HG02981 (cell line): ENCODE measurements at regions not wholly inside any gene's neighbourhood (a gene's known extent, or its start where the extent isn't known, plus 50 kb on each side); places are given as distances from the start of the nearest gene placed in this dataset.

Source experiments
- ATAC-seq: cut with Tn5 transposase; IDR thresholded peaks from one replicate; pipeline ENCODE4 v1.9.1; 2021; ENCODE audit warnings: mild to moderate bottlenecking, moderate library complexity; ENCODE audit not compliant: unreplicated experiment

DNA sequence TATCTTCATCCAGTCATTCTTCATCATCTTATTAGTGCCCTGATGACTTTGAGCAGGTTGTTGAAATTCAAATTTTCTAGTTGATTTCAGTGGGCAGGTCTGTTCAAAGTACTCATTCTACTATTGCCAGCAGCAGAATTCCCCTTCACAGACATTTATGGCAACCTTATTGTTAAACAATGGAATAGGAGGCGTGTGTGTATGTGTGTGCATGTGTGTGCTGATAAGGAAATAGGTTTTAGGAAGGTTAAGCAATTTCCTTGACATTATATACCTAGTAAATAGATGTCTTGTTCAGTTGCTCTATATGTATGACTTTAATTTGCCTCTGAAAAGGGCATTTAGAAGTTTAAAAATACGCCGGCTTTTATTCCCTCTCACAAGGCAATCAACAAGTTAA lies 601.4 kb upstream of the CA10 start:
- ATAC-seq: no peak

DNA sequence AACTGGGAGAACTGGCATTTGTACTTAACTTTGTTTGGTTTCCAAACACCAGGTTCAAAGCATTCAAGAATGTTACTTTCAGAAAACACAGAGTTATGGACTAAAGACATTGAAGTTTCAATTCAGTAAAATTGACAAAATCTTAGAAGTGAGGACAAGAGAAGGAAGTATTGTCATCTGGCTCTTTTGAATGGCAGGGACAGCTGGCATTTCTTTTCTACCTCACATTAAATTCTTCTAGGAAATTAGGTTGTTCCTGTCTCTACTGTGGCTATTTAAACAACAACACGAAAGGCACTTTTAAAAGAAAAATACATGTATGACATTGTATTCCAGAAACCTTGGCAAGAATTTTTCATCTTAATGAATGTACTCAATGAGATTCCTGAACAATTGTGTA lies 600.0 kb upstream of the CA10 start:
- ATAC-seq: no peak

DNA sequence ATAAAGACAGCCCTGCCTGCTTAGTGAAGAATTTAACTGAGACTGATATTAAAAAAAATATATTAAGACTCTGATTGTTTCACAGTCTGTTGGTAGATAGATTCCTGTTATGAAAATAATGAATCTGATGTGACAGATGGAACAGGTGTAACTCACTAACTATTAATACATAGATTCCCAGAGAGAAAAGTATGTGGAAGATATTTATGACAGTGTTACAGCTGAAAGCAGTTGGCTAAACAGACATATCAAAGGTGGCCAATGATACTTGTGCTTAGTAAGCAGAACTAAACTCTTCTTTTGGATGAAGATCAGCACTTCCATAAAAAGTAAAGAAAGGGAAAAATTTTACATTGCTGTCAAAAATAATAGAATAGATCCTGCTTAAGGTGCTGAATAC lies 598.2 kb upstream of the CA10 start:
- no peak for ATAC-seq

DNA sequence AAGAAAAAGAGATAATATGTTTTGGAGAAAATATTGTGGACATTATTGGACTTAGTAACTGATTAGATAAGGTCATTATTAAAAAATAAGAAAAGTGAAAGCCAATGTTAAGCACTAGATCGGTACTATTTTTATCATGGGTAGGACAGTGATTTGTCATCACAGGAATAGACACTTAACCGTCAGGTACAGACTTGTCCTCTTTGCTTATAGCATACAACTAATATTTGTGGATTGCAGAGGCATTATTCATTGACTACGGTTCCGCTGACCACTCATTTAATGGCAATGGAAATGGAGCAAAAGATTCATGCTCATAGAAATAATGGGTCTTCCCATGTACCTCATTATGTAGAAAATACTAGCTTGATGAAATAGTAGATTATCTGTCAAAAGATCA lies 596.3 kb upstream of the CA10 start:
- ATAC-seq: no peak

DNA sequence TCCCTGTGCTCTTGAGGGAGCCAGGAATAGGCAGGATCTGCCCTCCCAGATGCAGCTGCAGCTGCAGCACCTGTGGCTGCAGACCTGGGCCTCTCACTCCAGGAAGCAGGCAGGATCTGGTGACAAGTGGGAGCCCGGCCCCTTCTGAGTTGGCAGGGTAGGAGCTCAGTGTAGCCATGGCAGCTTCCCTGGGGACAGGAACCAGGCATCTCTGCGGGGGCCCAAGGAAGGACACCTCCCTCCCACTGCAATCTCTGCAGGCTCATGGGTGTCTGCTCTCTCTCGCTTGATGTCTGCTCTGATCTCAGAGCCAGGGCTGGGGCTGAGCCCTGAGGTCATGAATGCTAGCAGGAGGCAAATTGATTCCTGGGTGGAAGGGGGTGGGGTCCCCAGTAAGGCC lies 592.5 kb upstream of the CA10 start:
- no peak for ATAC-seq

DNA sequence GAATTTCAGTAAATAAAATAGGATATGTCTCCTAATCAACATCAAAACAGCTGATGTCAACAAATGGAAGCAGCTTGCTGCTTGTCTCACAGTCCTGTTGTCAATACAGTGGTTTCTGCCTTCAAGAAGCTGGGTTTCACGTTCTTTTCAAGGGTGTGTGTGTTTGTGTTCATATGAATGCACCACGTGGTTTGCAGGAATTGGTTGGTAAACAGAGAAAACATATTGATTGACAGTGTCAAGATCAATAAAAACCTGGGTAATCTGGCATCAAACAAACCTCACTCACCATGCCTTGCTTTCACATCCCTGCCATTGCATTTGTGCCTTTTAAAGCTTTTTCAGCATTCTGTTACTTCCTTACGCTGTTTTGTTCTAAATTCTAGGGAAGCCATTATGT lies 585.7 kb upstream of the CA10 start:
- no peak for ATAC-seq

DNA sequence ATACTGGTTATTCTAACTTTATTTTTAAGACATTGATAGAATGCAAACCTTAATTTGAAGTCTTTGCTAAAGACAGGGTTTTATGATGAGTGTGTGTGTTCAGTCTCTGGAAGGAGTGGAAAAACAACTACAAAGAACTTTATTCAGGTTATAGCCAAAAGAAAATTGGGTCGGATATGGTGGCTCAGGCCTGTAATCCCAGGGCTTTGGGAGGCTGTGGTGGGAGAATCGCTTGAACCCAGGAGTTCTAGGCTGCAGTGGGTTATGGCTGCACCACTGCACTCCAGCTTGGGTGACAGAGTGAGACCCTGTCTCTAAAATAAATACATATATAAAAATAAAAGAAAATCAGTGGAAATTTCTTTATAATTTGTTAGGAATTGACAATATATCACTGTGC lies 581.5 kb upstream of the CA10 start:
- no peak for ATAC-seq

DNA sequence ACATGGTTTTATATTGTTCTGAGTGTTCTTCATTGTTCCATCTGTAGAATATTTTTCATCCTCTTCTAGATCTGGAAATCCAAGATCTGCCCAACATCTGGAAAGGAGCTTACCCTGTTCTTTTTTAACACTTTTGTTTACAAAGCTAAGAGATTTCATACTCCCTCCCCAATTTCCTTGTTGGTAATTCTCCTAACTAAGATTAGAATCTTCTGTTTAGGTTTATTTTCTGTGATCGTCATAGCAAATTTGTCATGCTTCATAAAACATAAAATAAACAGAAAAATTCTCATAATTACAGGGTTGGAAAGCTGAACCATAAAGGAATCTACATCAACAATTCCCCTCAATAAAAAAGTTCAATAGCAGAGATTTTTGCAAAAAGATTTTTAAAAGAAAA lies 580.3 kb upstream of the CA10 start:
- ATAC-seq: no peak

DNA sequence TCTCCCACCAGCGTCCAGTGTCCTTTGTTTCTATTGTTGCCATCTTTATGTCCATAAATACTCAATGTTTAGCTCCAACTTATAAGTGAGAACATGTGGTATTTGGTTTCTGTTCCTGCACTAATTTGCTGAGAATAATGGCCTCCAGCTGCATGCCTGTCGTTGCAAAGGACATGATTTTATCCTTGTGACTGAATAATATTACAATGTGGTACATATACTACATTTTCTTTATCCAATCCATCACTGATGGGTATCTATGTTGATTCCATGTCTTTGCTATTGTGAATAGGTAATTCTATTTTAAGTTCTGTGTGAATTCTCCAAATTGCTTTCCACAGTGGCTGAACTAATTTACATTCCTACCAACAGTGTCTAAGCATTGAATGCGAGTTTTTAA lies 578.6 kb upstream of the CA10 start:
- ATAC-seq: no peak

DNA sequence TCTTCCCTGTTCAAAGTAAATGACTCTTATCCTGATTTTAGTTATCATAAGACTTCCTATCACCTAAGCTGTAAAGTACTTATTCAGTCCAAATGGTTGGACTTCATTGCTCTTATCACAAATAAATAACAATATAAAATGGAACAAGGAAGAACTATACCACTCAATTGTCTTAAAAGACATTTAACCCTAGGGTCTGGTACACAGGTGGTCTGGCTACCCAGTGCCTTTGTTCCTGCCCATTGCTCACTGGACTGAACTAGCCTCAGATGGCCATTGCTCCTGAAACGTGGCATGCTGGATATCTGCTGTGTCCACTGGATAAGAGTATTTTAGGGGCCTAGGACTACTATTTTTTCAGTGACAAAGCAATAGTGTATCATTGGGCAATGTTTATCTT lies 574.3 kb upstream of the CA10 start:
- ATAC-seq: no peak

DNA sequence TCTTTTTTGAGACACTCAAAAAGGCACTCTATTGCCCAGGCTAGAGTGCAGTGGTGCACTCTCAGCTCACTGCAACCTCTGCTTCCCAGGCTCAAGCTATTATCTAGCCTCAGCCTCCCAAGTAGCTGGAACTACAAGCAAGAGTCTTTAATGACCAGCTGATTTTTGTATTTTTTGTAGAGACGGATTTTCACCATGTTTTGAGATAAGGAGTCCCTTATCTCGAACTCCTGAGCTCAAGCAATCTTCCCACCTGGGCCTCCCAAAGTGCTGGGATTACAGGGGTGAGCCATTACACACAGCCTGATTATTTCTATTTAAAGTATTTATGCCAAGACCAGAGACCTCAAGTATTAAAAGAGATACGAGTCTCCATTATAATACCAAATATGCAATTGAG lies 566.1 kb upstream of the CA10 start:
- no peak for ATAC-seq

DNA sequence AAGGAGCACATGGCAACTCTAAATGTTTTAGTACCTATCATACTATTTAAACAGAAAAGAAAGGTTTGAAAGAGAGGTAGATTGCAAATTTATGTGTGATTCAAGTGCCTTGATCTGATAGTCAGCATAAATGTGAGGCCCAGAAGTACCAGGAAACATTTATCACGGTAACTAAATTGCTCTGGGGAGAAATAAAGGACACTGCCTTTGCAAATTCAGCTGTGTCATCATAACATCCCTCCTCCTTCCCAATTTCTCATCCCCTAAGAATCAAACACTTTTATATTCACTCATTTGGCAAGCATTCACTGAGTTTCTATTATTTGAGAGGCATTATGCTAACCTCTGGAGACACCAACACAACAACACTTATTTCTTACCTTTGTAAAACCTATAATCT lies 563.4 kb upstream of the CA10 start:
- ATAC-seq: no peak

DNA sequence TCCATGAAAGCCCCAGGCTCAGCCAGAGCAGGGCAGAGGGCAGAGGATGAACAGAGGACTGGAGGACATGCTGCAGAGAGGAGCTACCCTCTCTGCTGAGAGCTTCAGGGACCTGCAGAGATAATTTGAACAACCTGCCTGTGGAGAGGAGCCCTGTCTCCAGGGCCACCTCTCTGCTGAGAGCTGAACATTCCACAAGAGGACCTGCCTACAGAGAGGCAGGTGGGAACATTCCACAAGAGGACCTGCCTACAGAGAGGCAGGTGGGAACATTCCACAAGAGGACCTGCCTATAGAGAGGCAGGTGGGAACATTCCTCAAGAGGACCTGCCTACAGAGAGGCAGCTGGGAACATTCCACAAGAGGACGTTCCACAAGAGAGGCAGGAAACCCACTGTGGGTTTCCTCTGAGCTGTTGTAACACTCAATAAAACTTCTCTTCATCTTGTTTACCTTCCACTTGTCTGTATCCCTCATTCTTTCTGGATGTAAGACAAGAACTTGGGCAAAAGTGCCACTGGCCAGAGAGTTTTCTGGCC lies 551.9 kb upstream of the CA10 start:
- ATAC-seq: no peak

DNA sequence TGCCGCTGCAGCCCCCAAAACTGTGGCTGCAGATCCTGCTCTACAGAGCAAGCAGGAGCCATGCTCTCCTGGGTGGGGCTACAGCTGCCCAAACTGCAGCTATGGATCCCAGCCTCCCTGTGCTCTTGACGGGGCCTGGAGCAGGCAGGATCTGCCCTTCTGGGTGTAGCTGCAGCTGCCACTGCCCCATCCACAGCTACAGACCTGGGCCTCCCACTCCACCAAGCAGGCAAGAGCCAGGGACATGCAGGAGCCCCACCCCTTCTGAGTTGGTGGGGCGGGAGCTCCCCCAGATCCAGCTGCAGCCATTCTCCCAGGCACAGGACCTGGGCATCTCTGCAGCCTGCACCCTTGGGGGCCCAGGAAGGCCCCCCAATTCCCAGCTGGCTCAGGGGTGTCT lies 551.2 kb upstream of the CA10 start:
- no peak for ATAC-seq

DNA sequence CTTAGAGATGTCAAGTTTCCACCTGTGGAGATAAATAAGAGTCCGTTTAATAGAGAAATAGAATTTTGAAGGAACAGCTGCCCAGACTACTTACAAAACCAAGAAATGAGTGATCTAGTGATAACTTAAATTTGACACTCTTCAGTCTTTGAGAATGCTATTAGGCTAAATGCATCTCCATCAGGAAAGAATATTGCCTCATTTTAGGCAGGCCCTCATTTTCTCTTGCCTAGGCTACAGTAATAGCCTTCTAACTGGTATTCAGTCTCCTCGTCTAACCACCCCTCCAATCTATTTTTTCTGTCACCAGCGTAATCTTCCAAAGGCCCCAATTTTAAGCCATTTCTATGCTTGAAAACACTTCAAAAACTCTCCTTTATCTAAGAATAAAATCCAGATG lies 537.8 kb upstream of the CA10 start:
- no peak for ATAC-seq

DNA sequence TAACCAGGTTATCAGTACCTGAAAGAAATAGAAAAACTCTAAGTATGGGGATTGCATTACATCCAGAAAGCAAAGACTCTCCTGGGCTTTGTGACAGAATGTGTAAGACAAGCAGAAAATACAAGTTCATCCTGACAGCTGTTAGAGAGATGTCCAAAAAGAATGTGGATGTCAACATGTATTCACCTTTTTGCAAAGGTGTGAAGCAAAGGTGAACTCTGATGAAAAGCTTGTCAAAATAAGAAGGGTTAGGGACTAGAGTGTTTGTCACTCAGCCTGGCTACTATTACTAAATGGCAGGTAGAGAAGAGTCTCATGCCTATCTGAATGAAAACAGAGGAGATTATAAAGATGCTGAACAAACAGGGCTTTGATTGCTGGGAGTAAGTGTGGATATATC lies 527.6 kb upstream of the CA10 start:
- no peak for ATAC-seq

DNA sequence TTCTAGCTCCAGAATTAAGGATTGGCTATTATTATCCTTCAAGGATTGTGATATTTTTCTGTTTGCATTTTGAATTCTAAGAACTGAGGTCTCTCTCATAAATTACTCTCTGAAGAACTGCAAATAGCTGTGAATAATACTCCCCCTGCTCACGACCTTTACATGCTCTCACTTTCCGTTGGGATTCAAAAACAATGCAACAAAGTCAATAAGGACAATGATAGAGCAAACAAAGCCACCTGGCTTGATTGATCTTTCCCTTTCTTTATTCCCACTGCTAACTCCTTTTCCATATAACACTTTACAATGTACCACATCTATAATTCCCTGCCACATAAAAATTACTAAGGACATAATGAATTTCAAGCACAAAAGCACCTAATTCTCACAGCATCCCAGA lies 523.0 kb upstream of the CA10 start:
- ATAC-seq: no peak

DNA sequence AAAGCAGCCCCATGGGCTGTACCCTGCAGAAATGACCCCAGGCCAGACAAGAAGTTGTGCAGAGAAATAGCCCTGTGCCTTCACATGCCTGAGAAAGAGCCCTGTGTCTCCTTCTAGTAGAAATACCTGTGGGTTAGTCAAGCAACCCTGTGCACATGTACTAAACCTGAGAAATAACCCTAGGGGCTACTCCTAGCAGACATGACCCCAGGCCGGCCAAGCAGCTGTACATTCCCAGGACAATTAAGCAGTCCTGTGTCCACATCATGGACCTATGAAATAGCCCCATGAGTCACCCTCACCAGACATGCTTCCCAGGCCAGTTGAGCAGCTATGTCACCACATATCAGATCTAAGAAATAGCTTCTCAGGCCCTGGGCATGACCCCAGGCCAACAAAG lies 519.7 kb upstream of the CA10 start:
- no peak for ATAC-seq

DNA sequence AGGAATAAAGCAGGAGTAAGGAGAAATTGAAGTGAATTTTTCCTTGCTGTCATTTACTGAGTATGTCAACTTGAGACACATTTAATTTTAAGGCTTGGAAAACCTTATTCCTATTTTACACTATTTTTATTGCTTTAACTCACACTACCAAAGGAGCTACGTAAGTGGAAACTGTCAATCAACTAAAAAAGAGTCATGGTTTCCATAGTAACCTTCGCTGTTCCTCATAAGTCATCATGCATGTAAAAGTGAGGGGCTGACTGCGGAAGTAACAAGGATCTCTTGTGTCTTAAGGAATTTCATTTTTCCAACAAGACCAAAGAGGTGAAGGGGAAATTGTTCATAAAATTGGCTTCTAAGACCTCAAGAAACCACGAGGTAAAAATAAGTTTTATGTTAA lies 516.2 kb upstream of the CA10 start:
- ATAC-seq: no peak

DNA sequence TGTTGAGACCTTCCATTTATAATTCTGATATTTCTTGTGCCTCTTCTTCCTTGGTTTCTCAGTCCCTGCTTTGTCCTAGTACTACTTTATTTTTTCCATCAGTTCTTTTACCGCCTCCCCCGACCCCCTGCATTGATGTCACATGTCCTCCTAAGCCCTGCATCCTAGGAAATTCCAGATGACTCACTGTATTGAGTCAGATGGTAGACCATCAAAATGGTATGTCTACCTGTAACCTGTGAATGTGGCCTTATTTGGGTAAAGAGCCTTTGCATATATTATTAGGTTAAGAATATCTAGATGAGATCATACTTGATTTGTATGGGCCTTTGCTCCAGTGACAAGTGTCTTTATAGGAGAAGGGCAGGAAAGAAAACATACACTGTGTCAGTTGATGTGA lies 515.3 kb upstream of the CA10 start:
- ATAC-seq: no peak

DNA sequence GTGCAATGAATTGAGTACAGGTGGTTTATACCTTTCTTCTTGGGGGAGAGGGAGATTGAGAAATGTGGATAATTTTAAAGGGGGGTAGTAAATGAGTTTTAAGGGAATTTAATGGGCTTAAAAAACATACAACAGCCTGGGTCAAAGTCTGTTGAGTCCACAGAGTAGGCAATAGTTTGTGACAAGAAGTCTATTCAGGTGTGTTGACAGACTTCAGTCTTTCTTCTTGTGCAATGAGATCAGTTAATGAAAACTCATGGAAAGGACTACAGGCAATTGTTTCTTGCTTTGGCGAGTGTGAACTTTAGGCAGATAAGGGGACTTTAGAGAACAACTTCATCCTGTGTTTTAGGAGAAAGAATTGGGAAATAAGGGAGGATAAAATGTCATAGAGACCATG lies 507.8 kb upstream of the CA10 start:
- no peak for ATAC-seq

DNA sequence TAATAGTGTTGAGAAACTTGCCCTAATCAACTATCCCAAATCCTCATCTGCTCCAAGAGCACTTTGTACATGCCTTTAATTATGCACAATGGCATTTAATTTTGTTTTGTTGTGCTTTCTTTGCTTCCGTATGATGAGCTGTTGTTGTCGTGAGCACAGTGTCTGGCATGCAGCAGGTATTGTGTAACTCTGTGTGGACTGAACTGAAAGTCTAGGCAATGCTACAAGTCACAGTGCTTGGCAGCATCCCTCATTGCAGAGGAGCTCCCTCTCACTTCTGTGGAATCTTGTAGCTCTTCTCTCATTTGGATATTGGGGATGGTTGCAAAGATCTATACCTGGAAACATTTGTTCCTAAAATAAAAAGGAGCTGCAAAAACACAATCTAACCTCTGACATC lies 502.2 kb upstream of the CA10 start:
- ATAC-seq: no peak

DNA sequence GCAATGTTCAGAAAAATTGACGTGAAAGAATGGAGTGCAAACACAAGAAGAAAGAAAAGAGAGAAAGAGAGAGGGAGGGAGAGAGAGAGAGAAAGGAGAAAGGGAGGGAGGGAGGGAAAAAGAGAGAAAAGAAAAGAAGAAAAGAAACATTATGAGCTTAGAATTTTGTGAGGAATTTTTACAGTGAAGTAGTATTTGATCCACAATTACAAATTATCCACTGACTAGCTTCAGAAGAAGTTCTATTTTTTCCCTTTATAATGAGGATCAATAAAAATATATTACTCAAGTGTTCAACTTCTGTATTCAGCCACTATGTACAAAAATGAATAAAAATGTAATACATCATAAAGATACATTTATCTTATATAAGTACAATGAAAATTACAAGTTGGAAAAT lies 494.5 kb upstream of the CA10 start:
- ATAC-seq: no peak

DNA sequence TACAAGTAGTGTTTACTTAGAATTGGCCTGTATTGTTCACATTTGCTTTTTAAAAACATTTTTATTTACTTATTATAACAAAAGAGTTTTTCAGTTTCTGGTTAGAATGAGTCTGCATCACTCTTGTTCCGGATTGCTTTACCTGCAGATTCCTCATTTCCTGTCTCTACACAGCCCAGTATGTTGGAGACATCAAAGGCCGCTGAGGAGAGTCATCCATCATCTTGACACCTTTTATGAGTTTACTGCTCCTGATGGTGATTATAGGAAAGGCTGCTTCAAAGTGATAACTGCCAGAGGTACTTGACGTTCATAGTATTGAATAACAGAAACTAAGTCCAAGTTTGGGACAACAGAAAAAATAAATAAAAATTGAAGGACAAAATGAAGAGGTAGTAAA lies 490.5 kb upstream of the CA10 start:
- ATAC-seq: no peak
